ENCODE measurements at regions not wholly inside any gene's neighbourhood (a gene's known extent, or its start where the extent isn't known, plus 50 kb on each side); places are given as distances from the start of the nearest gene placed in this dataset.
"Not testable (repeated sequence)": the region's sequence is repeated elsewhere in the genome, so short reads cannot be mapped to it uniquely, and the experiment has no call there.

GRCh38 chr2:142615876-142616275, 261.6 kb upstream of the KYNU start:
- DNase-seq: no peak

GRCh38 chr2:142613193-142613592, 264.3 kb upstream of the KYNU start:
- not testable (repeated sequence) for DNase-seq

- no peak for DNase-seq
These were observed 272.0 kb upstream of the KYNU start for GRCh38 chr2:142605421-142605820.

GRCh38 chr2:142603759-142604158, 273.7 kb upstream of the KYNU start:
- peak in 1 of 2 experiments; percentile 15 for DNase-seq

GRCh38 chr2:142602418-142602989, 275.0 kb upstream of the KYNU start:
- DNase-seq: no peak

GRCh38 chr2:142601794-142602193, 275.7 kb upstream of the KYNU start:
- DNase-seq: no peak

- DNase-seq: no peak
These were observed 278.0 kb upstream of the KYNU start for GRCh38 chr2:142599504-142599903.

GRCh38 chr2:142598846-142599245, 278.6 kb upstream of the KYNU start:
- peak in 1 of 2 experiments; percentile 9 for DNase-seq

- DNase-seq: peak; percentile 47 to 69
These were observed 281.0 kb upstream of the KYNU start for GRCh38 chr2:142596334-142597088.

GRCh38 chr2:142594935-142595334, 282.5 kb upstream of the KYNU start:
- DNase-seq: no peak

GRCh38 chr2:142592171-142592570, 285.3 kb upstream of the KYNU start:
- DNase-seq: no peak

GRCh38 chr2:142591420-142591819, 286.0 kb upstream of the KYNU start:
- DNase-seq: no peak

- no peak for DNase-seq
These were observed 289.2 kb upstream of the KYNU start for GRCh38 chr2:142588269-142588668.

GRCh38 chr2:142586693-142587580, 290.5 kb upstream of the KYNU start:
- DNase-seq: no peak

GRCh38 chr2:142585785-142586184, 291.7 kb upstream of the KYNU start:
- no peak for DNase-seq

- peak in 1 of 2 experiments; percentile 6 for DNase-seq
These were observed 295.1 kb upstream of the KYNU start for GRCh38 chr2:142582317-142582716.

GRCh38 chr2:142581491-142581890, 296.0 kb upstream of the KYNU start:
- DNase-seq: no peak

GRCh38 chr2:142580691-142581090, 296.8 kb upstream of the KYNU start:
- no peak for DNase-seq

GRCh38 chr2:142575561-142575960, 301.9 kb upstream of the KYNU start:
- DNase-seq: no peak

GRCh38 chr2:142574388-142574787, 303.1 kb upstream of the KYNU start:
- no peak for DNase-seq

- no peak for DNase-seq
These were observed 304.9 kb upstream of the KYNU start for GRCh38 chr2:142572346-142573132.

- no peak for DNase-seq
These were observed 305.5 kb upstream of the KYNU start for GRCh38 chr2:142571934-142572333.

- DNase-seq: no peak
These were observed 314.6 kb upstream of the KYNU start for GRCh38 chr2:142562900-142563299.

Data from SW 1271 (cell line).